Caco-2 (cell line): ENCODE measurements at regions not wholly inside any gene's neighbourhood (a gene's known extent, or its start where the extent isn't known, plus 50 kb on each side); places are given as distances from the start of the nearest gene placed in this dataset.

Experiments
- BruUV-seq: library from RNA; stranded (reverse); fragments of 400-500 nt; replicated peaks from 2 replicates; lab custom pipeline; 2021; lab: Mats Ljungman, UMichigan
- CTCF ChIA-PET: fragments of 300-600 bp; sonication (Branson Sonifier 250); formaldehyde crosslinking; loops from one replicate; lab custom pipeline; 2022; ENCODE audit warnings: antibody characterized with exemption; lab: Charles Lee
- POLR2A ChIA-PET: fragments of 300-600 bp; sonication (Branson Sonifier 250); formaldehyde crosslinking; loops from one replicate; lab custom pipeline; 2022; ENCODE audit warnings: antibody characterized with exemption; lab: Charles Lee
- DNase-seq, 2 experiments: peaks; one replicate each; pipeline versions ENCODE4 v3.0.0 to v3.0.0-alpha.2; 2020 to 2022
- H3K27me3 ChIP-seq: replicated peaks from 2 replicates; pipeline ENCODE4 v1.6.0; 2011; ENCODE audit warnings: low read length; ENCODE audit not compliant: control insufficient read depth, insufficient read depth
- H3K36me3 ChIP-seq: 2 replicates; pipeline ENCODE4 v1.5.1; 2011; ENCODE audit warnings: low read length; ENCODE audit not compliant: control insufficient read depth, insufficient read depth
- H3K4me1 ChIP-seq: fragments of 250-450 bp; sonication (Bioruptor Pico); 2 replicates; pipeline ENCODE4 v1.5.1; 2020; ENCODE audit warnings: mild to moderate bottlenecking
- H3K4me3 ChIP-seq: 2 replicates; pipeline ENCODE4 v1.5.1; 2011; ENCODE audit warnings: low read depth, mild to moderate bottlenecking, control low read depth, low read length
- H3K9me3 ChIP-seq: fragments of 250-450 bp; sonication (Bioruptor Pico); 2 replicates; pipeline ENCODE4 v1.5.1; 2020; ENCODE audit warnings: mild to moderate bottlenecking, moderate library complexity
- H3K27ac Mint-ChIP-seq: one replicate; pipeline ENCODE4 v1.8.0; 2022; ENCODE audit warnings: mixed read lengths; ENCODE audit not compliant: unreplicated experiment
- H3K27me3 Mint-ChIP-seq: one replicate; pipeline ENCODE4 v1.8.0; 2022; ENCODE audit warnings: mixed read lengths; ENCODE audit not compliant: insufficient read depth, unreplicated experiment
- H3K36me3 Mint-ChIP-seq: one replicate; pipeline ENCODE4 v1.8.0; 2022; ENCODE audit warnings: mild to moderate bottlenecking, mixed read lengths; ENCODE audit not compliant: insufficient read depth, unreplicated experiment
- H3K4me1 Mint-ChIP-seq: one replicate; pipeline ENCODE4 v1.8.0; 2022; ENCODE audit warnings: low read depth, mixed read lengths; ENCODE audit not compliant: unreplicated experiment
- H3K4me3 Mint-ChIP-seq: one replicate; pipeline ENCODE4 v1.8.0; 2022; ENCODE audit warnings: mild to moderate bottlenecking, moderate library complexity, mixed read lengths; ENCODE audit not compliant: unreplicated experiment
- H3K9me3 Mint-ChIP-seq: one replicate; pipeline ENCODE4 v1.8.0; 2022; ENCODE audit warnings: mixed read lengths; ENCODE audit not compliant: unreplicated experiment
- CTCF ChIP-seq, 2 experiments: fragments of 200-600 bp in 1 of 2; IDR thresholded peaks; 1 replicate in 1 of 2; 2 replicates in 1 of 2; pipeline versions ENCODE4 v1.5.1 to v1.8.0; 2011 to 2022; ENCODE audit warnings: antibody characterized with exemption in 1 of 2, control low read depth in 1 of 2, inconsistent platforms in 1 of 2, low read depth in 1 of 2, low read length in 1 of 2, mild to moderate bottlenecking in 1 of 2, moderate library complexity in 1 of 2; ENCODE audit not compliant: insufficient read depth in 1 of 2, severe bottlenecking in 1 of 2, unreplicated experiment in 1 of 2
- intact Hi-C: fragments of 100-400 bp; cut with micrococcal nuclease; formaldehyde crosslinking; loops from one replicate; pipeline ENCODE4 v1.10.0; 2022; ENCODE audit not compliant: unreplicated experiment

- no peak overlapping the region for H3K4me3 ChIP-seq
- Mint-ChIP-seq H3K27me3 (peaks cover 30% of the 10 kb centered on the region), H3K36me3 (no peaks in the 10 kb centered on the region), H3K27ac (no peak overlapping the region), H3K4me3 (no peak overlapping the region), H3K9me3 (no peaks in the 10 kb centered on the region), H3K4me1 (no peaks in the 10 kb centered on the region)
- DNase-seq, result no peak
- BruUV-seq, result no TSS peak
- intact Hi-C loops, result no loop called here
- no peak for TF ChIP-seq CTCF (IDR thresholded peaks at IDR 0.05; ENCODE audit: insufficient read depth in 1 of 2, low read depth in 1 of 2, low read length in 1 of 2, severe bottlenecking in 1 of 2, unreplicated experiment in 1 of 2)
- H3K27me3 ChIP-seq, result peaks cover 1% of the 10 kb centered on the region
- POLR2A ChIA-PET, result no interaction called here
- no peaks in the 10 kb centered on the region for H3K36me3 ChIP-seq
- H3K4me1 ChIP-seq, result no peaks in the 10 kb centered on the region
- no peaks in the 10 kb centered on the region for H3K9me3 ChIP-seq
- CTCF ChIA-PET, result no interaction called here
Observed at GRCh38 chr22:47281126-47282106, 519.0 kb downstream of the TBC1D22A start.

- Mint-ChIP-seq H3K36me3 (no peaks in the 10 kb centered on the region), H3K4me3 (no peak overlapping the region), H3K27ac (no peak overlapping the region), H3K4me1 (no peaks in the 10 kb centered on the region), H3K9me3 (no peaks in the 10 kb centered on the region), H3K27me3 (peaks cover 26% of the 10 kb centered on the region)
- no peak for DNase-seq
- POLR2A ChIA-PET, result no interaction called here
- Histone ChIP-seq H3K4me3 (no peak overlapping the region), H3K9me3 (no peaks in the 10 kb centered on the region), H3K4me1 (no peaks in the 10 kb centered on the region), H3K27me3 (peaks cover 1% of the 10 kb centered on the region), H3K36me3 (no peaks in the 10 kb centered on the region)
- intact Hi-C loops, result no loop called here
- no TSS peak for BruUV-seq
- CTCF ChIA-PET, result no interaction called here
- no peak for TF ChIP-seq CTCF (IDR thresholded peaks at IDR 0.05; ENCODE audit: insufficient read depth in 1 of 2, low read depth in 1 of 2, low read length in 1 of 2, severe bottlenecking in 1 of 2, unreplicated experiment in 1 of 2)
Observed at GRCh38 chr22:47280301-47280700, 517.9 kb downstream of the TBC1D22A start.

- H3K9me3 ChIP-seq, result no peaks in the 10 kb centered on the region
- H3K4me3 ChIP-seq, result no peak overlapping the region
- H3K36me3 ChIP-seq, result no peaks in the 10 kb centered on the region
- no peaks in the 10 kb centered on the region for H3K4me1 Mint-ChIP-seq
- H3K27me3 Mint-ChIP-seq, result peaks cover 21% of the 10 kb centered on the region
- no peak overlapping the region for H3K27ac Mint-ChIP-seq
- H3K4me3 Mint-ChIP-seq, result no peak overlapping the region
- TF ChIP-seq CTCF (IDR thresholded peaks at IDR 0.05; ENCODE audit: insufficient read depth in 1 of 2, low read depth in 1 of 2, low read length in 1 of 2, severe bottlenecking in 1 of 2, unreplicated experiment in 1 of 2), result no peak
- peaks cover 1% of the 10 kb centered on the region for H3K27me3 ChIP-seq
- H3K9me3 Mint-ChIP-seq, result no peaks in the 10 kb centered on the region
- BruUV-seq, result no TSS peak
- ChIA-PET POLR2A (no interaction called here), CTCF (no interaction called here)
- no peak for DNase-seq
- no peaks in the 10 kb centered on the region for H3K36me3 Mint-ChIP-seq
- intact Hi-C loops, result no loop called here
- no peaks in the 10 kb centered on the region for H3K4me1 ChIP-seq
Observed at GRCh38 chr22:47279746-47280145, 517.3 kb downstream of the TBC1D22A start.
